GM12872 (cell line): ENCODE measurements at regions not wholly inside any gene's neighbourhood (a gene's known extent, or its start where the extent isn't known, plus 50 kb on each side); places are given as distances from the start of the nearest gene placed in this dataset.

Experiments used
- CTCF ChIP-seq: IDR thresholded peaks from 3 replicates; pipeline ENCODE4 v1.5.1; 2011; ENCODE audit warnings: low read depth, mild to moderate bottlenecking, low read length, moderate library complexity; ENCODE audit not compliant: insufficient read depth

GRCh38 chr21:38039841-38040240, 123.6 kb upstream of the KCNJ6 start:
- TF ChIP-seq CTCF, result no peak

- TF ChIP-seq CTCF, result no peak
These were observed 125.2 kb upstream of the KCNJ6 start for GRCh38 chr21:38041493-38041892.

- no peak for TF ChIP-seq CTCF
These were observed 126.0 kb upstream of the KCNJ6 start for GRCh38 chr21:38042246-38042645.

GRCh38 chr21:38048167-38048566, 131.9 kb upstream of the KCNJ6 start:
- TF ChIP-seq CTCF, result no peak

GRCh38 chr21:38054334-38054733, 138.1 kb upstream of the KCNJ6 start:
- no peak for TF ChIP-seq CTCF

- TF ChIP-seq CTCF, result no peak
These were observed 140.2 kb upstream of the KCNJ6 start for GRCh38 chr21:38056481-38056880.

GRCh38 chr21:38057626-38058025, 141.4 kb upstream of the KCNJ6 start:
- no peak for TF ChIP-seq CTCF

DNA sequence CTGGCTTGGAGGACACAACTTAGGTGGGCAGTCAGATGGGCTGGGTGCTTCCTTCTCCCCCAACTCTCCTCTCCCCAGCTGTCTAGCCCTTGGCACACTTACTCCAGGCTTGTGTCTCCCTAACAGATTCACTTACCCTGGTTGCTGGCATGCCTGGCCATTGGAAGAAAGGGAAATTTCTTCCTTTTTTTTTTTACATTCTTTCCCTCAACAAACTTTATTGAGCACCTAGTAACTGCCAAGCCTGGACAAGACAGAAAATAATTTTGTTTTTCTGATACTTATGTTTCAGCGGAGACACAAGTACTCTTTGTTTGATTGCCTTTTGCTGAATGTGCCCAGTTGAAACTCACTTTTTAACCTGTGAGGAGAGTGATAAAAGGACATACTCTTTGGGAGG, 144.3 kb upstream of the KCNJ6 start:
- no peak for TF ChIP-seq CTCF
